AG04449 (cell line): ENCODE measurements at regions not wholly inside any gene's neighbourhood (a gene's known extent, or its start where the extent isn't known, plus 50 kb on each side); places are given as distances from the start of the nearest gene placed in this dataset.

Source experiments
- CTCF ChIA-PET: fragments of 350-600 bp; formaldehyde crosslinking; extraction: SDS; loops from one replicate; lab custom pipeline; 2021; ENCODE audit warnings: antibody characterized with exemption; lab: Yijun Ruan, JAX
- POLR2A ChIA-PET: fragments of 400-600, 350-600 bp; formaldehyde crosslinking; extraction: SDS; loops from one replicate; lab custom pipeline; 2020; ENCODE audit warnings: antibody characterized with exemption, inconsistent platforms; lab: Yijun Ruan, JAX
- DNase-seq: peaks from one replicate; pipeline ENCODE4 v3.0.0-alpha.2; 2010; ENCODE audit warnings: low read depth, low spot score
- H3K4me3 ChIP-seq: 2 replicates; pipeline ENCODE4 v1.5.1; 2011; ENCODE audit warnings: low read depth, mild to moderate bottlenecking, control low read depth, low read length
- TF ChIP-seq, protein P1 (sequence below): IDR thresholded peaks from one replicate; pipeline ENCODE4 v1.5.1; 2011; ENCODE audit warnings: mild to moderate bottlenecking, moderate library complexity, low read length, control low read depth, inconsistent platforms; ENCODE audit not compliant: insufficient read depth; ENCODE audit errors: missing control alignments

DNA sequence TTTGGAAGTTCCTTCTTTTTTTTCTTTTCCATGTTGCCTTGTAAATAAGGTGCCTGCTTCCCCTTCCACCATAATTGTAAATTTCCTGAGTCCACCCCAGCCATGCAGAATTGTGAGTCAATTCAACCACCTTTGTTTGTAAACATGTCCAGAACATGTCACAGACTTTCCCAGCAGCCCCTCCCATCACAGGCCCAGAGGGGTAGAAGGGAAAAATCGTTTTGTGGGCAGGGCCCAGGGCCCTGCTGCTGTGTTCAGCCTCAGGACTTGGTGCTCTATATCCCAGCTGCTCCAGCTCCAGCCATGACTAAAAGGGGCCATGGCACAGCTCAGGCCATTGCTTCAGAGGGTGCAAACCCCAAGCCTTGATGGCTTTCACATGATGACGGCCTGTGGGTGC lies 384.6 kb upstream of the NCAM2 start:
- ChIA-PET POLR2A (no interaction called here), CTCF (no interaction called here)
- H3K4me3 ChIP-seq: no peak overlapping the region
- no peak for DNase-seq
- TF ChIP-seq, protein P1, sequence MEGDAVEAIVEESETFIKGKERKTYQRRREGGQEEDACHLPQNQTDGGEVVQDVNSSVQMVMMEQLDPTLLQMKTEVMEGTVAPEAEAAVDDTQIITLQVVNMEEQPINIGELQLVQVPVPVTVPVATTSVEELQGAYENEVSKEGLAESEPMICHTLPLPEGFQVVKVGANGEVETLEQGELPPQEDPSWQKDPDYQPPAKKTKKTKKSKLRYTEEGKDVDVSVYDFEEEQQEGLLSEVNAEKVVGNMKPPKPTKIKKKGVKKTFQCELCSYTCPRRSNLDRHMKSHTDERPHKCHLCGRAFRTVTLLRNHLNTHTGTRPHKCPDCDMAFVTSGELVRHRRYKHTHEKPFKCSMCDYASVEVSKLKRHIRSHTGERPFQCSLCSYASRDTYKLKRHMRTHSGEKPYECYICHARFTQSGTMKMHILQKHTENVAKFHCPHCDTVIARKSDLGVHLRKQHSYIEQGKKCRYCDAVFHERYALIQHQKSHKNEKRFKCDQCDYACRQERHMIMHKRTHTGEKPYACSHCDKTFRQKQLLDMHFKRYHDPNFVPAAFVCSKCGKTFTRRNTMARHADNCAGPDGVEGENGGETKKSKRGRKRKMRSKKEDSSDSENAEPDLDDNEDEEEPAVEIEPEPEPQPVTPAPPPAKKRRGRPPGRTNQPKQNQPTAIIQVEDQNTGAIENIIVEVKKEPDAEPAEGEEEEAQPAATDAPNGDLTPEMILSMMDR: no peak

DNA sequence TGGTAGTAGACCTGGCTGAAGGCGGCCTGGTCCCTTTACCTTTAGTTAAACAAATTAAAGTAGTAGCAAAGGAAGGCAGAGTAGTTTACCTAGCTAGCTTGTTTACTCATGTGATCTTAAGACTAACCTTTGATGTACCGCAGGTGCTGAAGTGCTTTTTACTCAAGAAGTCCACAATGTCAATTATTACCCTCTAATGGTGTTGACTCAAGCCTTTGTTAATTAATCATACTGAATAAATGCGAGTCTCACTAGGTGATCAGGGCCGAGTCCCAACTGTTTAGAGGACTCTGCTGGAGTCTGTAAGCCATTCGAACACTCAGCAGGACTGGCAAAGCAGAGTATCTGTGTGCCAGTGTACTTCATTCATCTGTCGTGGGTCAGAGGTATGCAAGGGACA lies 381.1 kb upstream of the NCAM2 start:
- CTCF ChIA-PET: no interaction called here
- POLR2A ChIA-PET: no interaction called here
- H3K4me3 ChIP-seq: no peak overlapping the region
- no peak for DNase-seq
- TF ChIP-seq, protein P1: no peak

DNA sequence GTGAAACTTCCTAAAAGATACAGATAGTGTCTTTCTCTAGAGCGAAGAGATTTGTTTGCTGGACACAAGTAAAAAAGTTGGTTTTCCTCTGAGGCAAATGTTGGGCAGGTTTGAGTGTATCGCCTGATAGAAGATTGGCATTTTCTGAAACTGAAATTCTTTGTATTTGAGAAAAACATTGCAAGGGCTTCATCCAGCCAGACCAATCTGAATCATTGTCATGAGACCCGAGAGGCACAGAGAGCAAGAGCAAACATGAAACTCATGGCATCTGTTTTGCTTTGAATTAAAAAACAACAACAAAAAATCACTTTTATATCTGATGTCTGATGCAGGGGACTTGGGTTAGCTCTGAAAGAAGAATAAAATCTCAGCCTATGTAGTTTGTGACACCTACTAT lies 379.3 kb upstream of the NCAM2 start:
- CTCF ChIA-PET: no interaction called here
- H3K4me3 ChIP-seq: no peak overlapping the region
- no peak for DNase-seq
- POLR2A ChIA-PET: no interaction called here
- TF ChIP-seq, protein P1: no peak

DNA sequence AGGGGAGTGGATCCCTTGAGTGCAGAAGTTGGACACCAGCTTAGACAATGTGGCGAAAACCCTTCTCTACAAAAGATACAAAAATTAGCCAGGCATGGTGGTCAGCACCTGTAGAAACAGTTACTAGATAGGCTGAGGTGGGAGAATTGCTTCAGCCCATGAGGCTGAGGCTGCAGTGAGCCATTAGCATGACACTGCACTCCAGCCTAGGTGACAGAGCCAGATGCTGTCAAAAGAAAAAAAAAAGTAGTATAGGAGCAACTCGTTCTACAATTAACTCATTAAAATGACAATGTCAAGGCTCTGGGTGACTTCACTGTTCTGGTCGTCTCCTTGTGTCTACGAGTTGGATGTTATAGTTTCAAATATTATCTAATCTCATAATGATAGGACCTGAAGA lies 370.6 kb upstream of the NCAM2 start:
- TF ChIP-seq, protein P1: no peak
- POLR2A ChIA-PET: no interaction called here
- no peak for DNase-seq
- H3K4me3 ChIP-seq: no peak overlapping the region
- CTCF ChIA-PET: no interaction called here

DNA sequence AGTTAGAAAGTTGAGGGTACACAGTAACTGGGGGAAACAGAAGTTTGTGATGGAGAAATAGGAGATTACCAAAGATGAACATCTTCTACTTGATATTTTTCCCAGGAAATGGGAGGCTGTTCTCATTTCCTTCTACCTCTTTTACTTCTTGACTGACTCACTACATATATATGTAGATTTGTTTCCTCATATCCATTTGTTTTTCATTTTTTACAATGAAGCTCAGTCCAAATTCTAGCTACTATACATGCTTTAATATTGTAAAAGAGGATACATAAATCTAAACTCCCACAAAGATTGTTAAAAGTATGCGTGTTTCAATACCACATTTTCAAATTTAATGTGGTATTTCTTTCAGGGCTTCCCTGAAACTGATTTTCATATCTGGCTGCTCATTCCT lies 366.6 kb upstream of the NCAM2 start:
- ChIA-PET CTCF (no interaction called here), POLR2A (no interaction called here)
- no peak for DNase-seq
- TF ChIP-seq, protein P1: no peak
- H3K4me3 ChIP-seq: no peak overlapping the region

DNA sequence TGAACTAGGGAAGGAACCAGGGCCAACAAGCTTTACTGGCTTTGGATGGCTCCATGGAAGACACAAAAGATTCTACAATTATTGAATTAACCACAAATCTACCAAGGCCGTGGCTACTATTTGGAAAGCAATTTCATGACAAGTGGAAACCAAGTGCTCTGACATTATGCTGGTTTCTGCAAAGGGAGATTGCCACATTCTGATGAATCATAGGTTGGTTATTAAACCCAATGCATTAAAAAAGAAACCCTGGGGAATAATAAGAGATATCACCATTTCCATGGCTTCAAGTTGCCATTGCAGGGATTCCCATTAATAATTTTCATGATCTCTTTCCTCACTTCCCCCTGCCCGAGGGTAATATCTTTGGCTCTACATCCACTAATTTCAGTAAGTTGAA lies 359.2 kb upstream of the NCAM2 start:
- DNase-seq: no peak
- TF ChIP-seq, protein P1: no peak
- H3K4me3 ChIP-seq: no peak overlapping the region
- POLR2A ChIA-PET: no interaction called here
- CTCF ChIA-PET: no interaction called here

DNA sequence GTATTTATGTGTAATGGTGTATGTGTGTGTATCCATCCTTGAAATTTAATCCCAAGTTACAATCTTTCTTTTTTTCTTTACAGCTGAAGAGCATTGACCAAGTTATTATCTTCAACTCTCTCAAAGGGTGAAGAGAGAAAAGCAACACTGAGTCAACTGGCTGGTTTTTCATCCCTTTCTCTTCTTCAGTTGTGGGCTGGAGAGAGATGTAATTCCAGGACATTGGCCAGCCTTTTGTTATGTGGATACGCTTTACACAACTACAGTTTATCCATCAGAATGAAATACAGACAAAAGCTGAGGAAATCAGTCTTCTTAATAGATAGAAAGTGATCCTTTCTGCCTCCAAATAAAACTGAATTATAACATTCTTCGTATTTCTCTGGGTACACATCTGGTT lies 357.0 kb upstream of the NCAM2 start:
- TF ChIP-seq, protein P1: no peak
- ChIA-PET POLR2A (no interaction called here), CTCF (no interaction called here)
- H3K4me3 ChIP-seq: no peak overlapping the region
- no peak for DNase-seq
